Muscle layer of duodenum (tissue), 2 donors: ENCODE measurements at regions not wholly inside any gene's neighbourhood (a gene's known extent, or its start where the extent isn't known, plus 50 kb on each side); places are given as distances from the start of the nearest gene placed in this dataset.

Experiments
- H3K27ac ChIP-seq: one replicate; pipeline ENCODE4 v1.7.0; 2013; ENCODE audit warnings: mild to moderate bottlenecking, low read length
- H3K27me3 ChIP-seq: one replicate; pipeline ENCODE4 v1.7.0; 2013; ENCODE audit warnings: low read depth, mild to moderate bottlenecking, control low read depth, low read length
- H3K36me3 ChIP-seq, 2 donors: one replicate each; pipeline ENCODE4 v1.7.0; 2013; ENCODE audit warnings: low read length in 2 of 2, control low read depth in 1 of 2, mild to moderate bottlenecking in 1 of 2; ENCODE audit not compliant: insufficient read depth in 2 of 2, control insufficient read depth in 1 of 2
- H3K4me1 ChIP-seq, 2 donors: one replicate each; pipeline ENCODE4 v1.7.0; 2013; ENCODE audit warnings: low read length in 2 of 2, mild to moderate bottlenecking in 2 of 2, control low read depth in 1 of 2, moderate library complexity in 1 of 2; ENCODE audit not compliant: insufficient read depth in 2 of 2, control insufficient read depth in 1 of 2
- H3K4me3 ChIP-seq, 2 donors: one replicate each; pipeline ENCODE4 v1.7.0; 2013; ENCODE audit warnings: low read length in 2 of 2, low read depth in 1 of 2, mild to moderate bottlenecking in 1 of 2
- H3K9me3 ChIP-seq, 2 donors: one replicate each; pipeline ENCODE4 v1.7.0; 2013; ENCODE audit warnings: low read length in 2 of 2, control low read depth in 1 of 2, mild to moderate bottlenecking in 1 of 2; ENCODE audit not compliant: control insufficient read depth in 1 of 2
- donor health status: healthy.

- Histone ChIP-seq H3K27ac (no peak overlapping the region), H3K27me3 (no peaks in the 10 kb centered on the region), H3K9me3 (no peaks in the 10 kb centered on the region), H3K4me3 (no peak overlapping the region), H3K4me1 (peaks cover 7 to 24% of the 10 kb centered on the region in 2 donors), H3K36me3 (no peaks in the 10 kb centered on the region)
Measured at GRCh38 chr10:76651154-76651553, 986.5 kb downstream of the KCNMA1 start.

- no peaks in the 10 kb centered on the region for H3K27me3 ChIP-seq
- no peaks in the 10 kb centered on the region for H3K9me3 ChIP-seq
- no peaks in the 10 kb centered on the region for H3K36me3 ChIP-seq
- peaks cover 7 to 24% of the 10 kb centered on the region in 2 donors for H3K4me1 ChIP-seq
- H3K4me3 ChIP-seq, result peak overlapping the region in 1 of 2 donors; percentile 10
- no peak overlapping the region for H3K27ac ChIP-seq
Measured at GRCh38 chr10:76649723-76650127, 987.9 kb downstream of the KCNMA1 start.

GRCh38 chr10:76649254-76649653 is 988.4 kb downstream of the KCNMA1 start:
- Histone ChIP-seq H3K9me3 (no peaks in the 10 kb centered on the region), H3K4me3 (peak overlapping the region in 1 of 2 donors; percentile 10), H3K36me3 (no peaks in the 10 kb centered on the region), H3K27me3 (no peaks in the 10 kb centered on the region), H3K4me1 (peaks cover 7 to 28% of the 10 kb centered on the region in 2 donors), H3K27ac (no peak overlapping the region)

- Histone ChIP-seq H3K27ac (no peak overlapping the region), H3K9me3 (no peaks in the 10 kb centered on the region), H3K36me3 (no peaks in the 10 kb centered on the region), H3K4me1 (peaks cover 7 to 47% of the 10 kb centered on the region in 2 donors), H3K4me3 (no peak overlapping the region), H3K27me3 (no peaks in the 10 kb centered on the region)
Measured at GRCh38 chr10:76647301-76647700, 990.3 kb downstream of the KCNMA1 start.

- Histone ChIP-seq H3K36me3 (no peaks in the 10 kb centered on the region), H3K4me1 (peaks cover 7 to 48% of the 10 kb centered on the region in 2 donors), H3K27ac (no peak overlapping the region), H3K4me3 (no peak overlapping the region), H3K27me3 (no peaks in the 10 kb centered on the region), H3K9me3 (no peaks in the 10 kb centered on the region)
Measured at GRCh38 chr10:76645341-76645740, 992.3 kb downstream of the KCNMA1 start.

- Histone ChIP-seq H3K4me3 (no peak overlapping the region), H3K36me3 (no peaks in the 10 kb centered on the region), H3K4me1 (peaks cover 0 to 45% of the 10 kb centered on the region in 2 donors), H3K27me3 (no peaks in the 10 kb centered on the region), H3K9me3 (no peaks in the 10 kb centered on the region), H3K27ac (no peak overlapping the region)
Measured at GRCh38 chr10:76644476-76644875, 993.1 kb downstream of the KCNMA1 start.

- no peak overlapping the region for H3K4me3 ChIP-seq
- H3K27me3 ChIP-seq, result no peaks in the 10 kb centered on the region
- H3K4me1 ChIP-seq, result peaks cover 0 to 39% of the 10 kb centered on the region in 2 donors
- H3K36me3 ChIP-seq, result no peaks in the 10 kb centered on the region
- H3K9me3 ChIP-seq, result no peaks in the 10 kb centered on the region
- no peak overlapping the region for H3K27ac ChIP-seq
Measured at GRCh38 chr10:76643511-76643911, 994.1 kb downstream of the KCNMA1 start.

- no peaks in the 10 kb centered on the region for H3K36me3 ChIP-seq
- H3K9me3 ChIP-seq, result no peaks in the 10 kb centered on the region
- H3K27me3 ChIP-seq, result no peaks in the 10 kb centered on the region
- peaks cover 0 to 39% of the 10 kb centered on the region in 2 donors for H3K4me1 ChIP-seq
- no peak overlapping the region for H3K4me3 ChIP-seq
- no peak overlapping the region for H3K27ac ChIP-seq
Measured at GRCh38 chr10:76642358-76642757, 995.2 kb downstream of the KCNMA1 start.

- Histone ChIP-seq H3K4me3 (no peak overlapping the region), H3K36me3 (no peaks in the 10 kb centered on the region), H3K27me3 (no peaks in the 10 kb centered on the region), H3K9me3 (no peaks in the 10 kb centered on the region), H3K4me1 (peaks cover 0 to 39% of the 10 kb centered on the region in 2 donors), H3K27ac (no peak overlapping the region)
Measured at GRCh38 chr10:76641215-76641614, 996.4 kb downstream of the KCNMA1 start.

- Histone ChIP-seq H3K4me3 (no peak overlapping the region), H3K27ac (no peak overlapping the region), H3K9me3 (no peaks in the 10 kb centered on the region), H3K4me1 (peaks cover 0 to 39% of the 10 kb centered on the region in 2 donors), H3K36me3 (no peaks in the 10 kb centered on the region), H3K27me3 (no peaks in the 10 kb centered on the region)
Measured at GRCh38 chr10:76640806-76641205, 996.8 kb downstream of the KCNMA1 start.

GRCh38 chr10:76632767-76633051 is 1004.9 kb downstream of the KCNMA1 start:
- H3K9me3 ChIP-seq, result no peaks in the 10 kb centered on the region
- H3K27me3 ChIP-seq, result no peaks in the 10 kb centered on the region
- no peak overlapping the region for H3K4me3 ChIP-seq
- no peak overlapping the region for H3K27ac ChIP-seq
- no peaks in the 10 kb centered on the region for H3K36me3 ChIP-seq
- peaks cover 0 to 15% of the 10 kb centered on the region in 2 donors for H3K4me1 ChIP-seq

- H3K27me3 ChIP-seq, result no peaks in the 10 kb centered on the region
- H3K9me3 ChIP-seq, result no peaks in the 10 kb centered on the region
- H3K27ac ChIP-seq, result no peak overlapping the region
- peaks cover 0 to 15% of the 10 kb centered on the region in 2 donors for H3K4me1 ChIP-seq
- H3K36me3 ChIP-seq, result no peaks in the 10 kb centered on the region
- H3K4me3 ChIP-seq, result no peak overlapping the region
Measured at GRCh38 chr10:76631884-76632766, 1005.5 kb downstream of the KCNMA1 start.
